K562 (cell line): ENCODE measurements at regions not wholly inside any gene's neighbourhood (a gene's known extent, or its start where the extent isn't known, plus 50 kb on each side); places are given as distances from the start of the nearest gene placed in this dataset.

Source experiments
- ATAC-seq: fragments of 200-7000 bp; cut with Tn5 transposase; 3 replicates; pipeline ENCODE4 v1.9.1; 2020; ENCODE audit warnings: moderate library complexity
- BruUV-seq: library from RNA; stranded (reverse); fragments of 400-500 nt; replicated peaks from 2 replicates; lab custom pipeline; 2021; lab: Mats Ljungman, UMichigan
- CTCF ChIA-PET: fragments of 300-600 bp; formaldehyde crosslinking; extraction: SDS; loops from one replicate; lab custom pipeline; 2021; ENCODE audit warnings: low intra/inter-chr PET ratio; lab: Yijun Ruan, JAX
- POLR2A ChIA-PET: fragments of 300-600, 350-650 bp; sonication (Branson Sonifier 250); formaldehyde crosslinking; extraction: SDS; loops from one replicate; lab custom pipeline; 2021; ENCODE audit warnings: antibody characterized with exemption, inconsistent platforms; lab: Yijun Ruan, JAX
- DNase-seq, 4 experiments: peaks; one replicate each; pipeline versions ENCODE4 v3.0.0 to v3.0.0-alpha.2; 2011 to 2018; ENCODE audit warnings: low spot score in 3 of 4, mixed read lengths in 3 of 4; ENCODE audit errors: extremely low read depth in 1 of 4
- FAIRE-seq: peaks from 2 replicates; lab custom pipeline; 2011; peaks lifted over from hg19 to GRCh38; lab: Jason Lieb, UNC
- H2AFZ ChIP-seq: 2 replicates; pipeline ENCODE4 v1.6.0; 2011; ENCODE audit warnings: low read depth, low read length, control low read depth, inconsistent platforms
- H3K27ac ChIP-seq: fragments of 200-600 bp; 3 replicates; pipeline ENCODE4 v1.8.0; 2011; ENCODE audit warnings: low read depth, mild to moderate bottlenecking, control low read depth, inconsistent platforms, low read length, moderate library complexity, mixed read lengths; ENCODE audit errors: extremely low read depth
- H3K27me3 ChIP-seq, 2 experiments: fragments of 300-600 bp in 1 of 2; 2 replicates in 1 of 2; 3 replicates in 1 of 2; pipeline versions ENCODE4 v1.6.0 to v1.8.0; 2011; ENCODE audit warnings: inconsistent platforms in 2 of 2, low read length in 2 of 2, mild to moderate bottlenecking in 1 of 2, mixed read lengths in 1 of 2, moderate library complexity in 1 of 2; ENCODE audit not compliant: control insufficient read depth in 2 of 2, insufficient read depth in 2 of 2
- H3K36me3 ChIP-seq: fragments of 300-600 bp; 3 replicates; pipeline ENCODE4 v1.8.0; 2011; ENCODE audit warnings: mild to moderate bottlenecking, low read length, inconsistent platforms; ENCODE audit not compliant: control insufficient read depth, insufficient read depth
- H3K4me1 ChIP-seq, 2 experiments: fragments of 200-600 bp in 1 of 2; replicated peaks in 1 of 2; 2 replicates in 1 of 2; 3 replicates in 1 of 2; pipeline versions ENCODE4 v1.5.1 to v1.8.0; 2011; ENCODE audit warnings: inconsistent platforms in 2 of 2, low read length in 2 of 2, mild to moderate bottlenecking in 1 of 2, mixed read lengths in 1 of 2, moderate library complexity in 1 of 2; ENCODE audit not compliant: control insufficient read depth in 2 of 2, insufficient read depth in 2 of 2
- H3K4me2 ChIP-seq: 2 replicates; pipeline ENCODE4 v1.6.1; 2011; ENCODE audit warnings: low read length, control low read depth, inconsistent platforms, mixed read lengths; ENCODE audit not compliant: insufficient read depth
- H3K4me3 ChIP-seq: fragments of 200-600 bp; sonication (generic), shearing (Covaris generic); 2 replicates; pipeline ENCODE4 v1.5.1; 2016; ENCODE audit warnings: control low read depth, inconsistent platforms
- H3K79me2 ChIP-seq: fragments of 200-600 bp; 3 replicates; pipeline ENCODE4 v1.8.0; 2011; ENCODE audit warnings: low read length, inconsistent platforms; ENCODE audit not compliant: control insufficient read depth, insufficient read depth
- H3K9ac ChIP-seq, 2 experiments: 2 replicates each; pipeline versions ENCODE4 v1.6.0 to v1.6.1; 2011; ENCODE audit warnings: low read depth in 2 of 2, low read length in 2 of 2, control low read depth in 1 of 2, inconsistent platforms in 1 of 2, mild to moderate bottlenecking in 1 of 2, mixed read lengths in 1 of 2; ENCODE audit not compliant: insufficient read depth in 1 of 2
- H3K9me1 ChIP-seq: one replicate; pipeline ENCODE4 v1.6.0; 2011; ENCODE audit warnings: inconsistent platforms, mild to moderate bottlenecking, low read length, moderate library complexity; ENCODE audit not compliant: control insufficient read depth, insufficient read depth
- H3K9me3 ChIP-seq: replicated peaks from 2 replicates; pipeline ENCODE4 v1.5.1; 2011; ENCODE audit warnings: low read depth, low read length, inconsistent platforms; ENCODE audit not compliant: control insufficient read depth, insufficient read depth
- H4K20me1 ChIP-seq: replicated peaks from 2 replicates; pipeline ENCODE4 v1.6.1; 2011; ENCODE audit warnings: low read length, inconsistent platforms, mixed read lengths; ENCODE audit not compliant: control insufficient read depth, insufficient read depth
- ADNP ChIP-seq: fragments of 200-800 bp; sonication (Bioruptor generic); IDR thresholded peaks from 2 replicates; pipeline ENCODE4 v1.6.1; 2016; ENCODE audit warnings: missing genetic modification characterization, missing compliant biosample characterization
- BRCA1 ChIP-seq, 2 experiments: fragments of 450-650 bp in 1 of 2; sonication (generic) in 1 of 2; formaldehyde crosslinking in 1 of 2; IDR thresholded peaks; 2 replicates each; pipeline versions ENCODE4 v1.5.0 to v1.6.1; 2017 to 2020; ENCODE audit warnings: mild to moderate bottlenecking in 1 of 2, missing genetic modification reagents in 1 of 2
- BRD4 ChIP-seq: fragments of 200-600 bp; sonication (generic); IDR thresholded peaks from 2 replicates; pipeline ENCODE4 v1.6.1; 2017; ENCODE audit warnings: inconsistent platforms
- CBFA2T3 ChIP-seq: fragments of 450-650 bp; IDR thresholded peaks from 2 replicates; pipeline ENCODE4 v1.6.1; 2017
- CCAR2 ChIP-seq: fragments of 200-400 bp; formaldehyde crosslinking; IDR thresholded peaks from 2 replicates; pipeline ENCODE4 v1.6.1; 2017; ENCODE audit warnings: mild to moderate bottlenecking, low read depth, low read length
- CGGBP1 ChIP-seq: fragments of 250-450 bp; sonication (Bioruptor Pico); IDR thresholded peaks from 2 replicates; pipeline ENCODE4 v1.9.0; 2021; ENCODE audit warnings: mild to moderate bottlenecking
- GABPA ChIP-seq: fragments of 200-800 bp; sonication (Bioruptor generic); conservative IDR thresholded peaks from 2 replicates; pipeline ENCODE4 v1.6.1; 2016; ENCODE audit warnings: low read depth, missing genetic modification characterization, missing compliant biosample characterization
- GATAD2A ChIP-seq: fragments of 450-650 bp; IDR thresholded peaks from 2 replicates; pipeline ENCODE4 v1.6.1; 2017
- HOMEZ ChIP-seq: fragments of 250-450 bp; sonication (Bioruptor Pico); IDR thresholded peaks from 2 replicates; pipeline ENCODE4 v1.4.0; 2020; ENCODE audit warnings: mild to moderate bottlenecking, moderate library complexity
- HOXB6 ChIP-seq: fragments of 250-450 bp; sonication (Bioruptor Pico); IDR thresholded peaks from 2 replicates; pipeline ENCODE4 v1.5.1; 2022; ENCODE audit warnings: mild to moderate bottlenecking, borderline replicate concordance
- ILF3 ChIP-seq: fragments of 450-650 bp; IDR thresholded peaks from 2 replicates; pipeline ENCODE4 v1.6.1; 2018; ENCODE audit warnings: antibody characterized with exemption, mild to moderate bottlenecking, moderate library complexity, borderline replicate concordance
- KAT8 ChIP-seq: fragments of 450-650 bp; IDR thresholded peaks from 2 replicates; pipeline ENCODE4 v1.6.1; 2016; ENCODE audit warnings: low read depth, mild to moderate bottlenecking
- NFIC ChIP-seq: fragments of 450-650 bp; IDR thresholded peaks from 2 replicates; pipeline ENCODE4 v1.6.1; 2017; ENCODE audit warnings: mild to moderate bottlenecking, inconsistent platforms
- POLR2A ChIP-seq: fragments of 450-650 bp; conservative IDR thresholded peaks from 2 replicates; pipeline ENCODE4 v1.6.1; 2016
- RAD21 ChIP-seq, 2 experiments: fragments of 250-450 bp in 1 of 2; fragments of 450-650 bp in 1 of 2; sonication (Bioruptor Pico) in 1 of 2; formaldehyde crosslinking in 1 of 2; IDR thresholded peaks in 1 of 2; conservative IDR thresholded peaks in 1 of 2; 2 replicates each; pipeline versions ENCODE4 v1.4.0 to v1.8.0; 2020 to 2022; ENCODE audit warnings: mild to moderate bottlenecking in 2 of 2, moderate library complexity in 1 of 2
- SOX6 ChIP-seq: fragments of 450-650 bp; IDR thresholded peaks from 2 replicates; pipeline ENCODE4 v1.6.1; 2014; ENCODE audit warnings: mild to moderate bottlenecking
- SRSF9 ChIP-seq: fragments of 200-400 bp; formaldehyde crosslinking; IDR thresholded peaks from 2 replicates; pipeline ENCODE4 v1.6.1; 2017; ENCODE audit warnings: low read depth, low read length, borderline replicate concordance
- USF1 ChIP-seq: sonication (generic); formaldehyde crosslinking; IDR thresholded peaks from 2 replicates; pipeline ENCODE4 v1.9.0; 2022; ENCODE audit warnings: mild to moderate bottlenecking, missing genetic modification reagents
- XRCC3 ChIP-seq: fragments of 450-650 bp; IDR thresholded peaks from 2 replicates; pipeline ENCODE4 v1.6.1; 2017; ENCODE audit warnings: mild to moderate bottlenecking, moderate library complexity
- ZBTB7A ChIP-seq: IDR thresholded peaks from 2 replicates; pipeline ENCODE4 v1.6.1; 2011; ENCODE audit warnings: low read depth, mild to moderate bottlenecking, low read length, moderate library complexity, borderline replicate concordance; ENCODE audit not compliant: control insufficient read depth
- ZFP91 ChIP-seq: sonication (generic); formaldehyde crosslinking; IDR thresholded peaks from 2 replicates; pipeline ENCODE4 v1.8.0; 2022; ENCODE audit warnings: mild to moderate bottlenecking, missing genetic modification reagents
- ZNF217 ChIP-seq: sonication (generic); formaldehyde crosslinking; IDR thresholded peaks from 2 replicates; pipeline ENCODE4 v1.8.0; 2022; ENCODE audit warnings: mild to moderate bottlenecking, missing genetic modification reagents
- WGBS: fragments of 100-300 bp; shearing (Covaris generic); methylation state at CpG from one replicate; pipeline ENCODE4 v1.1.6; 2016; ENCODE audit warnings: low coverage, mixed read lengths; ENCODE audit not compliant: insufficient coverage; ENCODE audit errors: missing lambda C conversion rate; 5-methylcytosine and 5-hydroxymethylcytosine counted together
- in situ Hi-C: fragments of 300-500 bp; cut with MboI; formaldehyde crosslinking; loops from 4 replicates; pipeline ENCODE4 v1.15.0; 2018; ENCODE audit warnings: inconsistent platforms, mixed read lengths
- intact Hi-C: fragments of 100-400 bp; cut with micrococcal nuclease; formaldehyde crosslinking; loops from 2 replicates; pipeline ENCODE4 v1.14.2; 2022

GRCh38 chr4:173461170-173461569 is 62.3 kb upstream of the SCRG1 start:
- no peak overlapping the region for H3K4me3 ChIP-seq
- ChIA-PET POLR2A (interaction anchor here (1.5 kb wide), 1 partner anchor 15 kb away, joined by 4 read pairs; no protein-coding TSS in a partner anchor), CTCF (no interaction called here)
- no peaks in the 10 kb centered on the region for H3K27me3 ChIP-seq
- H4K20me1 ChIP-seq, result no peaks in the 10 kb centered on the region
- H3K36me3 ChIP-seq, result no peaks in the 10 kb centered on the region
- no peak overlapping the region for H2AFZ ChIP-seq
- peak; percentile 89 for ATAC-seq
- in situ Hi-C loops (no loop called here), intact Hi-C loops (loop anchor here (5.0 kb wide), 1 partner anchor 39 kb away; no protein-coding TSS in a partner anchor)
- FAIRE-seq, result peak; percentile 78
- H3K9me1 ChIP-seq, result no peaks in the 10 kb centered on the region
- DNase-seq, result peak in 2 of 4 experiments; percentile 20 to 75
- peaks cover 0 to 12% of the 10 kb centered on the region in 2 experiments; a peak in 3 of 5 replicates for H3K4me1 ChIP-seq
- H3K79me2 ChIP-seq, result no peaks in the 10 kb centered on the region
- 2% methylated on average over 3 of the region's 3 CpGs for WGBS
- no TSS peak for BruUV-seq
- no peak overlapping the region; a peak in 1 of 4 replicates for H3K9ac ChIP-seq
- no peaks in the 10 kb centered on the region for H3K9me3 ChIP-seq
- no peak overlapping the region for H3K27ac ChIP-seq
- H3K4me2 ChIP-seq, result no peak overlapping the region; the same call in 1 of the 2 replicates
- TF ChIP-seq USF1 (CRISPR knock-in tag) (no peak), ZNF217 (no peak), KAT8 (no peak), CCAR2 (no peak), ADNP (tag) (0 out of 2 replicates have a peak, but pooled peaks have one; percentile 45), CBFA2T3 (peak; percentile 83), ILF3 (no peak), NFIC (peak; percentile 94), GABPA (tag) (no peak), XRCC3 (no peak), CGGBP1 (CRISPR knock-in tag) (no peak), SRSF9 (no peak), RAD21 (CRISPR knock-in tag; conservative IDR thresholded peaks at IDR 0.05 in 1 of 2, IDR thresholded peaks at IDR 0.05 in 1 of 2) (peak in 1 of 2 experiments; percentile 10; a peak in 1 of 4 replicates), HOXB6 (CRISPR knock-in tag) (no peak), ZFP91 (CRISPR knock-in tag) (no peak), GATAD2A (0 out of 2 replicates have a peak, but pooled peaks have one; percentile 30), HOMEZ (no peak), BRCA1 (IDR thresholded peaks at IDR 0.05) (no peak), BRCA1 (CRISPR knock-in tag; IDR thresholded peaks at IDR 0.05) (no peak), BRD4 (no peak), POLR2A (no peak), SOX6 (peak; percentile 50; the same call in 1 of the 2 replicates), ZBTB7A (no peak)
